ENCODE measurements at regions not wholly inside any gene's neighbourhood (a gene's known extent, or its start where the extent isn't known, plus 50 kb on each side); places are given as distances from the start of the nearest gene placed in this dataset.
A peak's percentile ranks its signal among the peaks of the same experiment; 100 is the strongest.

- H3K27me3 ChIP-seq (ENCODE audit: control insufficient read depth, insufficient read depth, low read length): no peaks in the 10 kb centered on the region
- H3K4me1 ChIP-seq (ENCODE audit: control insufficient read depth in 2 of 3, insufficient read depth in 2 of 3, low read depth in 1 of 3, low read length in 3 of 3): no peaks in the 10 kb centered on the region
- H3K4me3 ChIP-seq (ENCODE audit: low read length in 3 of 3): no peak overlapping the region
- peak; percentile 52 for FAIRE-seq
- H3K27ac ChIP-seq (ENCODE audit: low read depth in 2 of 2, low read length in 2 of 2): no peak overlapping the region
- H3K36me3 ChIP-seq (ENCODE audit: control insufficient read depth in 2 of 3, insufficient read depth in 3 of 3, low read length in 3 of 3): no peaks in the 10 kb centered on the region
- no peaks in the 10 kb centered on the region for H3K9me3 ChIP-seq (ENCODE audit: control insufficient read depth in 2 of 3, insufficient read depth in 1 of 3, low read length in 3 of 3)
- no peak for DNase-seq
- intact Hi-C loops (cut with DNase I): no loop called here
- TF ChIP-seq, protein P1, sequence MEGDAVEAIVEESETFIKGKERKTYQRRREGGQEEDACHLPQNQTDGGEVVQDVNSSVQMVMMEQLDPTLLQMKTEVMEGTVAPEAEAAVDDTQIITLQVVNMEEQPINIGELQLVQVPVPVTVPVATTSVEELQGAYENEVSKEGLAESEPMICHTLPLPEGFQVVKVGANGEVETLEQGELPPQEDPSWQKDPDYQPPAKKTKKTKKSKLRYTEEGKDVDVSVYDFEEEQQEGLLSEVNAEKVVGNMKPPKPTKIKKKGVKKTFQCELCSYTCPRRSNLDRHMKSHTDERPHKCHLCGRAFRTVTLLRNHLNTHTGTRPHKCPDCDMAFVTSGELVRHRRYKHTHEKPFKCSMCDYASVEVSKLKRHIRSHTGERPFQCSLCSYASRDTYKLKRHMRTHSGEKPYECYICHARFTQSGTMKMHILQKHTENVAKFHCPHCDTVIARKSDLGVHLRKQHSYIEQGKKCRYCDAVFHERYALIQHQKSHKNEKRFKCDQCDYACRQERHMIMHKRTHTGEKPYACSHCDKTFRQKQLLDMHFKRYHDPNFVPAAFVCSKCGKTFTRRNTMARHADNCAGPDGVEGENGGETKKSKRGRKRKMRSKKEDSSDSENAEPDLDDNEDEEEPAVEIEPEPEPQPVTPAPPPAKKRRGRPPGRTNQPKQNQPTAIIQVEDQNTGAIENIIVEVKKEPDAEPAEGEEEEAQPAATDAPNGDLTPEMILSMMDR (IDR thresholded peaks at IDR 0.05; ENCODE audit: borderline replicate concordance, extremely low read depth, insufficient read depth): no peak
- H3K9ac ChIP-seq (ENCODE audit: low read length in 3 of 3): no peak overlapping the region
These were observed 211.6 kb downstream of the SH2D1A start for GRCh38 chrX:124557976-124558375.

DNA sequence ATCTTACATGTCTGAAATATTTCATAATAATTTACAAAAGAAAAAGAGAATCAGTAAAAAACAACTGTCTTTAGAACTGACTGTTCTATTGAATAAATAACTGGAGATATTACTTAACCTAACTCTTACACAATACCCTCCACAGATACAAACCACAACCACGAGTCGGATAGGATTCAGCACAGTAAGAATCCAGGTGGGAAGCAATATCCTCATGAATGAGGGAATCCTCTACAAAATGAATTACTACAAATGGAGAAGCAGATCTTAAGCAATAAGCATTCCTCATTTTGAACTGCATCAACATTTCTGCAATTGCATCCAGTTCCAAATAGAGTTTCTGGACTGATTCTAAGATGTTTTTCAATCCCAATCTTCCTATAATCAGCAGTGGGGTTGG lies 227.1 kb downstream of the SH2D1A start:
- intact Hi-C loops (cut with DNase I): no loop called here
- Histone ChIP-seq H3K27me3 (ENCODE audit: control insufficient read depth, insufficient read depth, low read length) (no peaks in the 10 kb centered on the region), H3K4me3 (ENCODE audit: low read length in 3 of 3) (no peak overlapping the region), H3K36me3 (ENCODE audit: control insufficient read depth in 2 of 3, insufficient read depth in 3 of 3, low read length in 3 of 3) (no peaks in the 10 kb centered on the region), H3K4me1 (ENCODE audit: control insufficient read depth in 2 of 3, insufficient read depth in 2 of 3, low read depth in 1 of 3, low read length in 3 of 3) (no peaks in the 10 kb centered on the region), H3K27ac (ENCODE audit: low read depth in 2 of 2, low read length in 2 of 2) (no peak overlapping the region), H3K9me3 (ENCODE audit: control insufficient read depth in 2 of 3, insufficient read depth in 1 of 3, low read length in 3 of 3) (no peaks in the 10 kb centered on the region), H3K9ac (ENCODE audit: low read length in 3 of 3) (no peak overlapping the region)
- FAIRE-seq (no peak), DNase-seq (no peak)
- TF ChIP-seq, protein P1 (IDR thresholded peaks at IDR 0.05; ENCODE audit: borderline replicate concordance, extremely low read depth, insufficient read depth): no peak

DNA sequence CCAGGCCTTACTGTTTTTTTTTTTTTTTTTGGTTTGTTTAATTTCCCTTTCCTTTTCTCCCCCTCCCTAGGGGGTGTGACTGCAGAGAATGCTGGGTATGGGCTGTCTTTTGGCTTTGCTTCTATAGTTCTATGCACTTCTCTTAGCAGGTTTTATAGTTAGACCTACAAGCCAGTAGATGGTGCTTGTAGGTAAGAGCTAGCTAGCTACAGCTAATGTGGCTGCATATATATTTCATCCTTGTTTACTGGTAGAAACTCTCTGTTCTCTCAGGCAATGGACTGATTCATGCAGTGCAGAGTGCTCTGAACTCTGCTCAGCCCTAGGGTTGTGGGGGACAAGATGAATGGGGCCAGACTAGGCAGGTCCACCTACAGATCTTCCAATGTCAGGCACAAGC lies 246.4 kb downstream of the SH2D1A start:
- H3K27me3 ChIP-seq (ENCODE audit: control insufficient read depth, insufficient read depth, low read length): no peaks in the 10 kb centered on the region
- intact Hi-C loops (cut with DNase I): no loop called here
- TF ChIP-seq, protein P1 (IDR thresholded peaks at IDR 0.05; ENCODE audit: borderline replicate concordance, extremely low read depth, insufficient read depth): no peak
- no peaks in the 10 kb centered on the region for H3K9me3 ChIP-seq (ENCODE audit: control insufficient read depth in 2 of 3, insufficient read depth in 1 of 3, low read length in 3 of 3)
- no peak overlapping the region for H3K27ac ChIP-seq (ENCODE audit: low read depth in 2 of 2, low read length in 2 of 2)
- H3K36me3 ChIP-seq (ENCODE audit: control insufficient read depth in 2 of 3, insufficient read depth in 3 of 3, low read length in 3 of 3): no peaks in the 10 kb centered on the region
- H3K9ac ChIP-seq (ENCODE audit: low read length in 3 of 3): no peak overlapping the region
- FAIRE-seq: no peak
- H3K4me3 ChIP-seq (ENCODE audit: low read length in 3 of 3): no peak overlapping the region
- no peaks in the 10 kb centered on the region for H3K4me1 ChIP-seq (ENCODE audit: control insufficient read depth in 2 of 3, insufficient read depth in 2 of 3, low read depth in 1 of 3, low read length in 3 of 3)
- no peak for DNase-seq

DNA sequence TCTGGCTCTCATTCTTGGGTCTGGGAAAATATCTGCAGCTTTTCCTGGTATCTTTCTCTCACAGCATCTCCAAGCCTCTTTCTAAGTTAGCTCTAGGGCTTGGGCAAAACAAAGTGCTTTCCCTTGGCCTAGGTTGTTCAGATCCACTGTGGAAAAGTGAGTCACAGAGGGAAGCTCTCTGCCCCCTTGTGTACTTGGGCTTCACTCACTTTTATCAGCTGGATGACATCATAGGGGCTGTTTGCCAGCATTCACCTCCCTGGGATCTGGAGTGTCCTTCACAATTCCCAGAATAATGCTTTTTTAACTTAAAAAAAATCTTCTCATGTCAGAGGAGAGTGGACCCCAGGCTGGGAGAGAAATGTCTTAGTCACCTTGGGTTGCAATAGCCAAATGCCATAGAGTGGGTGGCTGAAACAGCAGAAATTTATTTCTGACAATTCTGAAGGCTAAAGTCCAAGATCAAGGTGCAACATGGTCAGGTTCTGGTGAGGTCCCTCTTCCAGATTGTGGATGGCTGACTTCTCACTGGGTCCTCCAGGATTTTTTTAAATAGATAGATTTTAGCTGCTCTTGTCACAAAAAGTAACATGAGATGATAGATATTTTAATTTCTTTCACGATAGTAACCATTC lies 247.8 kb downstream of the SH2D1A start:
- no peak for DNase-seq

More for the DNA sequence above, 247.8 kb downstream of the SH2D1A start:
- no peak overlapping the region for H3K27ac ChIP-seq (ENCODE audit: low read depth in 2 of 2, low read length in 2 of 2)
- no peaks in the 10 kb centered on the region for H3K9me3 ChIP-seq (ENCODE audit: control insufficient read depth in 2 of 3, insufficient read depth in 1 of 3, low read length in 3 of 3)
- TF ChIP-seq, protein P1 (IDR thresholded peaks at IDR 0.05; ENCODE audit: borderline replicate concordance, extremely low read depth, insufficient read depth): no peak
- FAIRE-seq: no peak
- intact Hi-C loops (cut with DNase I): no loop called here
- no peaks in the 10 kb centered on the region for H3K27me3 ChIP-seq (ENCODE audit: control insufficient read depth, insufficient read depth, low read length)
- no peak overlapping the region for H3K4me3 ChIP-seq (ENCODE audit: low read length in 3 of 3)
- no peaks in the 10 kb centered on the region for H3K36me3 ChIP-seq (ENCODE audit: control insufficient read depth in 2 of 3, insufficient read depth in 3 of 3, low read length in 3 of 3)
- H3K4me1 ChIP-seq (ENCODE audit: control insufficient read depth in 2 of 3, insufficient read depth in 2 of 3, low read depth in 1 of 3, low read length in 3 of 3): no peaks in the 10 kb centered on the region
- no peak overlapping the region for H3K9ac ChIP-seq (ENCODE audit: low read length in 3 of 3)

Data from kidney (tissue), 13 donors.